ENCODE measurements at regions not wholly inside any gene's neighbourhood (a gene's known extent, or its start where the extent isn't known, plus 50 kb on each side); places are given as distances from the start of the nearest gene placed in this dataset.

DNA sequence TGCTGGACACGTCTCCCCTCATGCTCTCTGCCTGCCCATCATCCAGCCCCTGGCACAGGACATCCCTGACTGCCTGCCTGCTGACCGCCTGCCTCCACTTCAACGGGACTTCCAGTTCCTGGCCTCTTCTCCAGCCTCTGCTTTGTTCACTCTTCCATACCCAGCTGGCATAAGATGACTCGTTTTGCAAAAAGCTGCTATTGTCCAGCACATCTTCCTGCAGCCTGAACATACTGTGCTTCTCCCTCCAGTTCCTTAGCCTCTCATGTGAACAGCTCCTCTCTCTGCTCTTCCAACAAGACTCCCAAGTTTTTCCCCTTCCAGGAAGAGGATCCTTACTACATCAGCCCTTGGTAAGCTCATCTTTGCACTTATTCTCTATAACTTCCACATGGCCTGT, 62.4 kb upstream of the SKOR2 start:
- intact Hi-C loops (cut with micrococcal nuclease) (no loop called here), in situ Hi-C loops (cut with MboI; ENCODE audit: low sequenced_read_pairs) (no loop called here)

More for the DNA sequence above, 62.4 kb upstream of the SKOR2 start:
- H4K5ac ChIP-seq (ENCODE audit: low read depth, low read length), result no peak overlapping the region
- H4K20me1 ChIP-seq (ENCODE audit: insufficient read depth, low read length), result no peaks in the 10 kb centered on the region
- no peak overlapping the region for H2AFZ ChIP-seq (replicated peaks; ENCODE audit: low read length, poor library complexity)
- no peak overlapping the region for H3K14ac ChIP-seq (replicated peaks; ENCODE audit: low read depth, low read length)
- no peak overlapping the region for H3K18ac ChIP-seq (ENCODE audit: low read depth, low read length)
- no peak overlapping the region for H2BK15ac ChIP-seq (ENCODE audit: low read depth, low read length)
- WGBS, 2 experiments (ENCODE audit: extremely low coverage in 2 of 2, insufficient read length in 1 of 2), result 18% methylated on average over 4 of the region's 4 CpGs; no CpG with 5 or more reads in 1 of the 2 experiments
- no peak overlapping the region for H2AK9ac ChIP-seq (replicated peaks; ENCODE audit: low read depth, low read length, poor library complexity)
- H3K79me1 ChIP-seq (ENCODE audit: low read depth in 1 of 2, low read length in 2 of 2), result no peaks in the 10 kb centered on the region
- BruUV-seq (replicated peaks), result no TSS peak
- DNase-seq (no peak), ATAC-seq (ENCODE audit: low read depth) (no peak)
- H3K56ac ChIP-seq (ENCODE audit: extremely low read depth, insufficient read depth, low read length), result no peak overlapping the region
- H3K4me3 ChIP-seq (ENCODE audit: insufficient read depth, low read depth, low read length), result no peak overlapping the region
- H3K36me3 ChIP-seq (ENCODE audit: control insufficient read depth, insufficient read depth, low read length), result no peaks in the 10 kb centered on the region
- TF ChIP-seq CHD1 (IDR thresholded peaks at IDR 0.05; ENCODE audit: low read depth, low read length) (no peak), CEBPB (IDR thresholded peaks at IDR 0.05; ENCODE audit: low read depth, low read length) (no peak), MXI1 (IDR thresholded peaks at IDR 0.05; ENCODE audit: borderline replicate concordance, low read depth, low read length) (no peak), SMC3 (IDR thresholded peaks at IDR 0.05; ENCODE audit: low read depth, low read length) (no peak), MAFK (IDR thresholded peaks at IDR 0.05; ENCODE audit: low read depth, low read length) (no peak), BHLHE40 (IDR thresholded peaks at IDR 0.05; ENCODE audit: low read depth, low read length) (no peak), NFE2L2 (IDR thresholded peaks at IDR 0.05; ENCODE audit: low read depth, low read length) (no peak), RAD21 (IDR thresholded peaks at IDR 0.05; ENCODE audit: low read length) (no peak), FOS (IDR thresholded peaks at IDR 0.05; ENCODE audit: low read depth, low read length) (no peak), RCOR1 (IDR thresholded peaks at IDR 0.05; ENCODE audit: insufficient replicate concordance, low read length) (no peak), CTCF (conservative IDR thresholded peaks at IDR 0.05; ENCODE audit: low read depth, low read length) (no peak), MAZ (IDR thresholded peaks at IDR 0.05; ENCODE audit: borderline replicate concordance, low read depth, low read length) (no peak), POLR2A (IDR thresholded peaks at IDR 0.05; ENCODE audit: low read depth, low read length) (no peak)
- TF ChIP-seq, protein P1, sequence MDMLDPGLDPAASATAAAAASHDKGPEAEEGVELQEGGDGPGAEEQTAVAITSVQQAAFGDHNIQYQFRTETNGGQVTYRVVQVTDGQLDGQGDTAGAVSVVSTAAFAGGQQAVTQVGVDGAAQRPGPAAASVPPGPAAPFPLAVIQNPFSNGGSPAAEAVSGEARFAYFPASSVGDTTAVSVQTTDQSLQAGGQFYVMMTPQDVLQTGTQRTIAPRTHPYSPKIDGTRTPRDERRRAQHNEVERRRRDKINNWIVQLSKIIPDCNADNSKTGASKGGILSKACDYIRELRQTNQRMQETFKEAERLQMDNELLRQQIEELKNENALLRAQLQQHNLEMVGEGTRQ (IDR thresholded peaks at IDR 0.05; ENCODE audit: low read depth, low read length), result no peak
- TF ChIP-seq, protein P2, sequence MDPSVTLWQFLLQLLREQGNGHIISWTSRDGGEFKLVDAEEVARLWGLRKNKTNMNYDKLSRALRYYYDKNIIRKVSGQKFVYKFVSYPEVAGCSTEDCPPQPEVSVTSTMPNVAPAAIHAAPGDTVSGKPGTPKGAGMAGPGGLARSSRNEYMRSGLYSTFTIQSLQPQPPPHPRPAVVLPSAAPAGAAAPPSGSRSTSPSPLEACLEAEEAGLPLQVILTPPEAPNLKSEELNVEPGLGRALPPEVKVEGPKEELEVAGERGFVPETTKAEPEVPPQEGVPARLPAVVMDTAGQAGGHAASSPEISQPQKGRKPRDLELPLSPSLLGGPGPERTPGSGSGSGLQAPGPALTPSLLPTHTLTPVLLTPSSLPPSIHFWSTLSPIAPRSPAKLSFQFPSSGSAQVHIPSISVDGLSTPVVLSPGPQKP (IDR thresholded peaks at IDR 0.05; ENCODE audit: borderline replicate concordance, low read depth, low read length), result no peak
- H4K91ac ChIP-seq (ENCODE audit: insufficient read depth, low read depth, low read length), result no peak overlapping the region
- ChIA-PET POLR2A (ENCODE audit: unreplicated experiment) (no interaction called here), CTCF (interaction anchor here (0.5 kb wide), 1 partner anchor 201 kb away, joined by 3 read pairs; no protein-coding TSS in a partner anchor)
- no peak overlapping the region for H2BK5ac ChIP-seq (ENCODE audit: low read depth, low read length, poor library complexity, severe bottlenecking)
- H3K9me3 ChIP-seq (ENCODE audit: control insufficient read depth, insufficient read depth, low read length), result no peaks in the 10 kb centered on the region
- no peak overlapping the region for H4K8ac ChIP-seq (ENCODE audit: low read depth in 2 of 2, low read length in 2 of 2)
- no peak overlapping the region for H2BK20ac ChIP-seq (ENCODE audit: low read depth, low read length)
- no peaks in the 10 kb centered on the region for H3K4me1 ChIP-seq (ENCODE audit: control insufficient read depth, insufficient read depth, low read length)
- H3K27me3 ChIP-seq (ENCODE audit: control insufficient read depth, insufficient read depth, low read length), result no peaks in the 10 kb centered on the region
- no peaks in the 10 kb centered on the region for H3K9me1 ChIP-seq (ENCODE audit: insufficient read depth, low read length)
- no peak overlapping the region for H3K27ac ChIP-seq (ENCODE audit: insufficient read depth, low read length)
- dilution Hi-C loops (cut with HindIII; ENCODE audit: low sequenced_read_pairs, unreplicated experiment), result no loop called here
- no peak overlapping the region for H2AK5ac ChIP-seq (ENCODE audit: low read depth, low read length)
- no peak overlapping the region for H3K23ac ChIP-seq (ENCODE audit: low read depth, low read length)
- H3K4ac ChIP-seq (ENCODE audit: low read depth, low read length), result no peak overlapping the region
- H3K4me2 ChIP-seq (ENCODE audit: low read depth, low read length), result no peak overlapping the region
- no peak overlapping the region for H2BK120ac ChIP-seq (ENCODE audit: low read depth, low read length)
- H3K9ac ChIP-seq (ENCODE audit: low read depth, low read length), result no peak overlapping the region
